Stimulated activated CD4-positive, alpha-beta T cell treated with anti-CD3 and anti-CD28 coated beads, Interleukin-12 subunit alpha, Interleukin-12 subunit beta, amount 100 ng/mL, for 24 hours (primary cell): ENCODE measurements at regions not wholly inside any gene's neighbourhood (a gene's known extent, or its start where the extent isn't known, plus 50 kb on each side); places are given as distances from the start of the nearest gene placed in this dataset.
"Not testable (repeated sequence)": the region's sequence is repeated elsewhere in the genome, so short reads cannot be mapped to it uniquely, and the experiment has no call there.

ENCODE experiments used
- DNase-seq, 2 experiments: peaks; one replicate each; pipeline ENCODE4 v3.0.0-alpha.2; 2020; ENCODE audit warnings: low read depth in 2 of 2

GRCh38 chr3:82022836-82023235, 261.4 kb upstream of the GBE1 start:
- DNase-seq: no peak

- DNase-seq: no peak
Observed at GRCh38 chr3:82020282-82020681, 258.8 kb upstream of the GBE1 start.

- DNase-seq: no peak
Observed at GRCh38 chr3:82015241-82015640, 253.8 kb upstream of the GBE1 start.

DNA sequence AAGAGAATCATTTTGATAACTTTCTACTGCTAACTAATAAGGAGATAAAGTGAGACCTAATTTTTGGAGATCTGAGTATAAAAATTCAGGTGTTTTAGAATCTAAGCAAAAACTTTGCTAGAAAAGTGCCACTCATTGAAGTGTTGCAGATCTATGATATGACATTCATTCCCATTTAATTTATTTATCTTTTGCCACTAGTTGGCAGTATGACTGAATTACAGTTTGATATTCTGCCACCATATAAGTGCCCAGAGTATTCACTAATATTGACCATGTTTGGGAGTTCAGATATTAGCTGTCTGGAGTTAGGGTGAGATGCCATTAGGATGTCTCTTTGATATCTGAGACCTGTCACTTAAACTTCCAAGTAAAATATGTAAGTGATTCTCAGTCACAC, 251.3 kb upstream of the GBE1 start:
- DNase-seq: no peak

GRCh38 chr3:82011336-82011735, 249.9 kb upstream of the GBE1 start:
- DNase-seq: no peak

DNA sequence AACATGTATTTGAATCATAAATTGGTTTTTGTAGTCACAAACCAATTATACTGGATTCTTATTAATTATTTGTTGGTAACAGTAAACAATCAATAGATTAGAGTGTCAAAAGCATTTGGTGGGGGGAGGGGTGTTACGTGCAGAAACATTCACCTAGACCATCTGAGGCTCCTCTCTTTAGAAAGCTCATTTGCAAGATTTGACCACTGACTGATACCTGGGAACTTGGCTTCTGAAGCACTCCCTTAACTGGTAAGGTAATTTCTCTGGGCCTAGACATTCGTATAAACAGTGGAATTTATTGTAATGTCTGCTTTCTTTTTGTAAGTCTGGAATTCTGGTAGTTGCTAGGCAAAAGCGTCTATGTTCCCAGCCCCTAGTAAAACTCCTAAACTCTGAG, 243.8 kb upstream of the GBE1 start:
- DNase-seq: no peak

DNA sequence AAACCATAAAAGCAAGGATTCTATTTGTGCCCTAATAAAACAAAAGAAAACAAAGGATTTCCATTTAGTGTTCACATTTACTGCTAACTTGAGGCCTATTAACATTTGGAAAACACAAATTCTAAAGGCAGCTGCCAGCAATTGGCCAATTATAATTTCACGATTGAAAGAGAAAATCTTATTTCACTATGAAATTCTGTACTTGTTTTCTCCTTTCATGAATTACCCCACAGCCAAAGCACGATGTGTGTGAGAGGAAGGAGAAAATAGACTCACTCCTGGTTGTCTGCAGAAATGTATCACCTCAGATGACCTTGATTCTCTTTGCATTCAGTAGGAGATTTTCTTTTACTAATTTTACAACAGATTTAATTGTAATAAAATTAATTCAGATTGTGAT, 242.8 kb upstream of the GBE1 start:
- DNase-seq: no peak

DNA sequence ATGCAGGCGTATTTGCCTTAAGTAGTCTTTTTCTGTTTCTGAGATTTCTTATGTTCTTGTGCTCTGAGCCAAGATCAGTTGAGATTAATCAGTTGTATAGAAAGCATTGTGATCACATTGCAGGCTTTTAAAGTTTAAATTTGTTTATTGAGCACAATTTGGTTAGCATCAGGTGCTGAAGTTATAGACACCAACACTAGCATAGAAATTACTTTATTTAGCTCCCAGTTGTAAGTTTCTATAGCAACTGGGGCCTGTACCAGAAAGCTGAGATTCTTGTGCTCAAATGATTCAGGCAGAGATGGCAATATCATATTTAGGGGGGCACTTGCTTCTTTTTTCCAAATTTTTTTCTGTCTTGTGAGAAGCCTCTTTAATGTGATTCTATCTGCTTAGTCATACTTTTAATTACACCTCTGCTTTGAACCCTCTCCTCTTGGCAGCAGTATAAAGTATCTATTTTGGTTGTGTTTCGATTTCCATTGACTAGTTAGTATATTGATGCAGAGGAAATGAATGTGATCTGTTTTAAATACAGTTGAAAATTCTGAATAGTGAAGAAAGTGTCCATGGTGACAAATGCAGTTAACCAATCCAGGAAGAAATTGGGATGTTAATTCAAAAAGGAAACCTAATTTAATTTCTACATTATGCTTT, 241.7 kb upstream of the GBE1 start:
- no peak for DNase-seq

DNA sequence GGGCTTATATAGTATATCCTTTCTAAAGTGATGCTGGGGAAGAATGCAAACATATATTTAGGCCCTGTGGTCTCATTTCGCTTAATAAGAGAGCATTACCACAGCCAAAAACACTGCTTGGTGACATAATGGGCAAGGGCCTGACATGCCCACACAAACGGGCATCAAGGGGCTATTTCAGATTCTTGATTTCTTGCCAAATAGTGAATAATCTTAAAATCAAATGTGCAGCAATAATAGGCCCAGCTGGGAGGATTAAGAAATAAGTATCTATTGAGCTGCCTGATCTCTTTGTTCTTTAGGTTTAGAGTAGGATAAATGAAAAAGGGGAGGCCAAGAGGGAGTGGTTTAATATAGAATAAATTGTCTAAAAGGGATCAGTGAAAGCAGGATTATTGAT, 241.0 kb upstream of the GBE1 start:
- no peak for DNase-seq

- no peak for DNase-seq
Observed at GRCh38 chr3:82001276-82001923, 240.0 kb upstream of the GBE1 start.

GRCh38 chr3:82000773-82001172, 239.3 kb upstream of the GBE1 start:
- no peak for DNase-seq

- DNase-seq: no peak
Observed at GRCh38 chr3:82000350-82000749, 238.9 kb upstream of the GBE1 start.

GRCh38 chr3:81998907-81999306, 237.5 kb upstream of the GBE1 start:
- no peak for DNase-seq

DNA sequence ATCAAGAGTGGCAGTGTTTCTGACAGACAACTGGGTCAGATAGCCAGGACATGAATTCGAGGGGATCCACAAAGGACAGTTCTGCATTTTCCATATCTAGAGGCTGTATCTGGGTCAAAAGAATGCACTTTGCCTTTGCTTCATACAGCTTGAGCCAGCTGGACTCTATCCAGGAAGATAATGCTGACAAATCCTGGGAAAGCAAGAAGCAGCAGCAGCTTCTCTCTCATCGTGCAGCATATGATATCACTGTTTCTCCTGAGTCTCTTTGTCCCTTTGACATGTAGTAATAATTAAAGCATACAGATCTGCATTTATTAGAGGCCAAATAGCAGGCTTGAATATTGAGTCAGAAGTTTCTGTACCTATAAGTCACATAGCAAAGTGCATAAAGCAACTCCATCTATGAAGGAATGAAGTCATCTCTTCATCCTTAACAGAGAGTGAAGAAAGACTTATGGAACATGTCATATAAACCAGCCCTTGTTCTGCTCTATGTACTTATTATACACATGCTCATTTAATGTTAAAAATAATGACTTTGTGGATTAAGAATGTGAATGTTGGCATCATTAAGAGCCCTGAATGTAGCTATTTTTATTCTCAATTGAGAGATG, 236.8 kb upstream of the GBE1 start:
- DNase-seq: no peak

GRCh38 chr3:81997390-81997789, 235.9 kb upstream of the GBE1 start:
- DNase-seq: no peak

GRCh38 chr3:81995329-81995728, 233.9 kb upstream of the GBE1 start:
- no peak for DNase-seq

- no peak for DNase-seq
Observed at GRCh38 chr3:81989758-81990157, 228.3 kb upstream of the GBE1 start.

- no peak for DNase-seq
Observed at GRCh38 chr3:81989274-81989673, 227.8 kb upstream of the GBE1 start.

GRCh38 chr3:81987412-81987811, 226.0 kb upstream of the GBE1 start:
- not testable (repeated sequence) for DNase-seq

- no peak for DNase-seq
Observed at GRCh38 chr3:81985996-81986723, 224.7 kb upstream of the GBE1 start.

DNA sequence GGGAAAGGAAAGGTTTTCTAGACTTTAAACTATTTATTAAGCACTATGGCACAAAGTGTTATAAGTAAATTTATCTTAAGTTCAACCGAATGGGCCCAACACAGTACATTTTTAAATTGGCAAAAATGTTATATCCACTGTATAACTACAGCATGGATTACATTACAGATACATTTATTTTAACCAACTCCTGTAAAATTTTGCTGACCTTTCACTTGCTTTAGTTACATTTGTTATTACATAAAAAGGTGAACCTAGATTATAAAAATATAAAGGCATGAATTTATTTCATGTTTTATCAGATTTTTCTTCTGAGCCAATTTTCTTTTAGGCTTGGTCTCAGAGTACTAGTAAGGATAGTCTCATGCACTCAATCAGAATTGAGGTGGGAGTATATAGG, 221.9 kb upstream of the GBE1 start:
- no peak for DNase-seq

GRCh38 chr3:81980596-81981494, 219.4 kb upstream of the GBE1 start:
- no peak for DNase-seq
